AG09319 (cell line): ENCODE measurements at regions not wholly inside any gene's neighbourhood (a gene's known extent, or its start where the extent isn't known, plus 50 kb on each side); places are given as distances from the start of the nearest gene placed in this dataset.
"Not testable (repeated sequence)": the region's sequence is repeated elsewhere in the genome, so short reads cannot be mapped to it uniquely, and the experiment has no call there.

Experiments used
- DNase-seq: peaks from one replicate; pipeline ENCODE4 v3.0.0-alpha.2; 2010; ENCODE audit warnings: low read depth; ENCODE audit errors: extremely low read depth
- TF ChIP-seq, protein P1 (sequence below): IDR thresholded peaks from 2 replicates; pipeline ENCODE4 v1.5.1; 2011; ENCODE audit warnings: low read depth, mild to moderate bottlenecking, inconsistent platforms, low read length, moderate library complexity

DNA sequence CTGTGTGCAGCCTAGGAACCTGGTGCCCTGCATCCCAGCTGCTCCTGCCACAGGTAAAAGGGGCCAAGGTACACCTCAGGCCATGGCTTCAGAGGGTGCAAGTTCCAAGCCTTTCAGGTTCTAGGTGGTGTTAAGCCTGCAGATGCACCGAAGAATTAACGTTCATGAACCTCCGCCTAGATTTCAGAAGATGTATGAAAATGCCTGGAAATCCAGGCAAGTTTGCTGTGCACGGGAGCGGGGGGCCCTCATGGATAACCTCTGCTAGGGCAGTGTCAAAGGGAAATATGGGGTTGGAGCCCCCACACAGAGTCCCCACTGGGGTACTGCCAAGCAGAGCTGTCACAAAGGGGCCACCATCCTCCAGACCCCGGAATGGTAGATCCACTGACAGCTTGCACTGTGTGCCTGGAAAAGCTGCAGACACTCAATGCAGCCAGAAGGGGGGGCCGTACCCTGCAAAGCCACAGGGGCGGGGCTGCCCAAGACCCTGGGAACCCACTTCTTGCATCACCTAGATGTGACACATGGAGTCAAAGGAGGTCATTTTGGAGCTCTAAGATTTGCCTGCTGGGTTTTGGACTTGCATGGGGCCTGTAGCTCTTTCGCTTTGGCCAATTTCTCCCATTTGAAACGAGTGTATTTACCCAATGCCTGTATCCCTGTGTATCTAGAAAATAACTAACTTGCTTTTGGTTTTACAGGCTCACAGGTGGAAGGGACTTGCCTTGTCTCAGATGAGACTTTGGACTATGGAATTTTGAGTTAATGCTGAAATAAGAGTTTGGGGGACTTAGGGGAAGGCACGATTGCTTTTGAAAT, 145.2 kb upstream of the C1QTNF3 start:
- DNase-seq = not testable (repeated sequence)
- TF ChIP-seq, protein P1, sequence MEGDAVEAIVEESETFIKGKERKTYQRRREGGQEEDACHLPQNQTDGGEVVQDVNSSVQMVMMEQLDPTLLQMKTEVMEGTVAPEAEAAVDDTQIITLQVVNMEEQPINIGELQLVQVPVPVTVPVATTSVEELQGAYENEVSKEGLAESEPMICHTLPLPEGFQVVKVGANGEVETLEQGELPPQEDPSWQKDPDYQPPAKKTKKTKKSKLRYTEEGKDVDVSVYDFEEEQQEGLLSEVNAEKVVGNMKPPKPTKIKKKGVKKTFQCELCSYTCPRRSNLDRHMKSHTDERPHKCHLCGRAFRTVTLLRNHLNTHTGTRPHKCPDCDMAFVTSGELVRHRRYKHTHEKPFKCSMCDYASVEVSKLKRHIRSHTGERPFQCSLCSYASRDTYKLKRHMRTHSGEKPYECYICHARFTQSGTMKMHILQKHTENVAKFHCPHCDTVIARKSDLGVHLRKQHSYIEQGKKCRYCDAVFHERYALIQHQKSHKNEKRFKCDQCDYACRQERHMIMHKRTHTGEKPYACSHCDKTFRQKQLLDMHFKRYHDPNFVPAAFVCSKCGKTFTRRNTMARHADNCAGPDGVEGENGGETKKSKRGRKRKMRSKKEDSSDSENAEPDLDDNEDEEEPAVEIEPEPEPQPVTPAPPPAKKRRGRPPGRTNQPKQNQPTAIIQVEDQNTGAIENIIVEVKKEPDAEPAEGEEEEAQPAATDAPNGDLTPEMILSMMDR = peak; percentile 31

GRCh38 chr5:34189246-34189645, 146.2 kb upstream of the C1QTNF3 start:
- DNase-seq = not testable (repeated sequence)

DNA sequence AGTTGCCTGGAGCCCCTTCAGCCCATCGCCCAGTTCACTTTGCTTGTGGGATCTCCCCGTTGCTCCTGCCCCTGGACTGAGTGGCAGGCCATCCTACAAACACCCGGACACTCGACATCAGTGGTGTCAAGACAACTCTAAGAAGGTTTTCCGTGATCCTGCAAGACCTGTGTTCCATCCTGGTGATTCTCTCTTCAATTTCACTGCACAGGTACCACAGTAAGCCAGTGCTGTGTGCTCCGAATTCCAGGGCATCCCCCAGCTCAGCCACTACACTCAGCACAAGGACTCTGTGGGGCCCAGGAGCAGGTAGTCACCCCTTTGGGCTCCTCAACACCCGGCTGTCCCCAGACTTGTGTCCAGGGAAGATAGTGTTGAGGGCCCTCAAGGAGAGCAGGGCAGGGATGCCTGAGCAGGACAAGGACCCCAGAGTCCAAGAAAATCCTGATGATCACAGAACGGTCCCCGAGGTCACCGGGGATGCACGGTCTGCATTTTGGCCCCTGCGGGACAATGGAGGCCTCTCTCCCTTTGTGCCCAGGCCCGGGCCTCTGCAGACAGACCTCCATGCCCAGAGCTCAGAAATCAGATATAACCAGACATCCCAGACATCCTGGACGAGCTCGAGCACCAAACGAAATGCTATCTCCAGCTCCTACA, 146.9 kb upstream of the C1QTNF3 start:
- not testable (repeated sequence) for DNase-seq

DNA sequence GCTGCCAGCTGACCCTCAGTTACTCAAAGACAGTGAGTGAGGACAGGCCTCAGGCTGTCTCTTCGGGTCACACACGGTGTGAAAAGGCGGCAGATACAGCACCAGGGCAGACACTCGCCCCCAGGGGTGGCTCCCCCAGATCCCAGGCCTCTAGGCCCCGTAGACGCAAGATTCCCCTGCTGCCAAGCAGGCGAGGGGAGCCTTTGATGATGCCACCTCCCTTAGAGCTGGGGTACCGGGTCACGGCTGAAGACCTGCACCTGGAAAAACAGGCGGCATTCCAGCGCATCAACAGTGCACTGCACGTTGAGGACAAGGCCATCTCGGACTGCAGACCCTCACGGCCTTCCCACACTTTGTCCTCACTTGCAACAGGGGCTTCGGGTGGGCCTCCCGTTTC, 147.5 kb upstream of the C1QTNF3 start:
- not testable (repeated sequence) for DNase-seq

DNA sequence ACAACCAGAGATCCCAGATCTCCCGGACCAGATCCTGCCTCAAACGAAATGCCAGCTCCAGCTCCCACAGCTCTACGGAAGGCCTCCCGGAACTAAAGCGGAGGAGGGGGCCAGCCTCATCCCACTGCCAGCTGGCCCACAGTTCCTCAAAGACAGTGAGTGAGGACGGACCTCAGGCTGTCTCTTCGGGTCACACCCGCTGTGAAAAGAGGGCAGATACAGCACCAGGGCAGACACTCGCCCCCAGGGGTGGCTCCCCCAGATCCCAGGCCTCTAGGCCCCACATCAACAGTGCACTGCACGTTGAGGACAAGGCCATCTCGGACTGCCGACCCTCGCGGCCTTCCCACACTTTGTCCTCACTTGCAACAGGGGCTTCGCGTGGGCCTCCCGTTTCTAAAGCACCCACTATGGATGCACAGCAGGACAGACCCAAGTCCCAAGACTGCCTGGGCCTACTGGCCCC, 148.3 kb upstream of the C1QTNF3 start:
- not testable (repeated sequence) for DNase-seq

DNA sequence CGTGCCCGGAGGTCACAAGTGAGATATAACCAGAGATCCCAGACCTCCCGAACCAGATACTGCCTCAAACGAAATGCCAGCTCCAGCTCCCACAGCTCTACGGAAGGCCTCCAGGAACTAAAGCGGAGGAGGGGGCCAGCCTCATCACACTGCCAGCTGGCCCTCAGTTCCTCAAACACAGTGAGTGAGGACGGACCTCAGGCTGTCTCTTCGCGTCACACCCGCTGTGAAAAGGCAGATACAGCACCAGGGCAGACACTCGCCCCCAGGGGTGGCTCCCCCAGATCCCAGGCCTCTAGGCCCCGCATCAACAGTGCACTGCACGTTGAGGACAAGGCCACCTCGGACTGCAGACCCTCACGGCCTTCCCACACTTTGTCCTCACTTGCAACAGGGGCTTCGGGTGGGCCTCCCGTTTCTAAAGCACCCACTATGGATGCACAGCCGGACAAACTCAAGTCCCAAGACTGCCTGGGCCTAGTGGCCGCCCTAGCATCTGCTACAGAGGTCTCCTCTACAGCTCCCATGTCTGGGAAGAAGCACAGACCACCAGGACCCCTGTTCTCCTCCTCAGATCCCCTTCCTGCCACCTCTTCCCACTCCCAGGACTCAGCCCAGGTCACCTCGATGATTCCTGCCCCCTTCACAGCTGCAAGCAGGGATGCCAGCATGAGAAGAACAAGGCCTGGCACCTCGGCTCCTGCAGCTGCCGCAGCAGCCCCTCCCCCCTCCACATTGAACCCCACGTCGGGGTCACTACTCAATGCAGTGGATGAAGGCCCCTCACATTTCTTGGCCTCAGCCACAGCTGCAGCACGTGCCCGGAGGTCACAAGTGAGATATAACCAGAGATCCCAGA, 149.3 kb upstream of the C1QTNF3 start:
- DNase-seq = not testable (repeated sequence)

GRCh38 chr5:34192923-34193262, 149.9 kb upstream of the C1QTNF3 start:
- DNase-seq = not testable (repeated sequence)

GRCh38 chr5:34193297-34193696, 150.3 kb upstream of the C1QTNF3 start:
- not testable (repeated sequence) for DNase-seq

DNA sequence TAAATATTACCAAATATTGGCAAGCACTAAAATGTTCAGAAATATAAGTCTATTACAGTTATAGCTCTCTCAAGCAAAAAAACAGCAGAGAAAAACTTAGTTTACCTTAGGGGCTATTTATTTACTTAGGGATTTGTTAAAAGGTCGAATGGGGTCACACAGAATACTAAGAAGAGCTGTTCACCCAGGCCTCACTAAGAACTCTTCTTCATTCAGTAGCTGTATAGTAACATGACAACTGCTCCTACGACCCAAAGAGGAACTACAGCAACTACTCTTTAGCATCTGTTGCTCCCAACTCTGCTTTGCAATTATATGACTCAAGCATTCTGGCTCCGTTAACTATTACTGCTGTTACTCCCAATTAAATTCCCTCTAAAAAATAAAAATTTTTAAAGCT, 150.8 kb upstream of the C1QTNF3 start:
- DNase-seq = not testable (repeated sequence)

DNA sequence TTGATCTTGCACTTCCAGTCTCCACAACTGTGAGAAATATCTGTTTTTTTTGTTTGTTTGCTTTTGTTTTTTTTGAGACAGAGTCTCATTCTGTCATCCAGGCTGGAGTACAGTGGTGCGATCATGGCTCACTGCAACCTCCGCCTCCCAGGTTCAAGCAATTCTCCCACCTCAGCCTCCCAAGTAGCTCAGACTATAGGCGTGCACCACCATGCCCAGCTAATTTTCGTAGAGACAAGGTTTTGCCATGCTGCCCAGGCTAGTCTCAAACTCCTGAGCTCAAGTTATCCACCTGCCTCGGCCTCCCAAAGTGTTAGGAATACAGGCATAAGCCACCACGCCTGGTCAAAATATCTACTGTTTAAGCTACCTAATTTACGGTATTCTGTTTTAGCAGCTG, 153.1 kb upstream of the C1QTNF3 start:
- not testable (repeated sequence) for DNase-seq

- DNase-seq = not testable (repeated sequence)
Observed at GRCh38 chr5:34205347-34205746, 162.3 kb upstream of the C1QTNF3 start.

DNA sequence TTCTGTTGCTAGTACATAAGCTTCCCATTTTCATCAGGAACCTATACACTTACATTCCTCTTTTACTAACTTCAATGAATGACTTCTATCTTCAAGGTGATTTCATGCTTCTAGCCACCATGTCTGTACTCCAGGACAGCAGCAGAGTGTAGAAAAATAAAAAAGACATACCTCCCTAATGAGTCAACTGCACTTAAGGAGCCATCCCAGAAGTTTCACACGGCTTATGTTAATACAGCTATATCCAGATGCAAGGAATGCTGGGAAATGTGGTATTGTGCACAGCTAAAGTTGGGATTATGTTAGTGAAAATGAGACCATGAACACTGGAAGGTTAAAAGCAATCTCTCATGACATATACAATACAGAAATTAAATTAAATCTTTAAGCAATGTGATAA, 174.4 kb upstream of the C1QTNF3 start:
- not testable (repeated sequence) for DNase-seq

DNA sequence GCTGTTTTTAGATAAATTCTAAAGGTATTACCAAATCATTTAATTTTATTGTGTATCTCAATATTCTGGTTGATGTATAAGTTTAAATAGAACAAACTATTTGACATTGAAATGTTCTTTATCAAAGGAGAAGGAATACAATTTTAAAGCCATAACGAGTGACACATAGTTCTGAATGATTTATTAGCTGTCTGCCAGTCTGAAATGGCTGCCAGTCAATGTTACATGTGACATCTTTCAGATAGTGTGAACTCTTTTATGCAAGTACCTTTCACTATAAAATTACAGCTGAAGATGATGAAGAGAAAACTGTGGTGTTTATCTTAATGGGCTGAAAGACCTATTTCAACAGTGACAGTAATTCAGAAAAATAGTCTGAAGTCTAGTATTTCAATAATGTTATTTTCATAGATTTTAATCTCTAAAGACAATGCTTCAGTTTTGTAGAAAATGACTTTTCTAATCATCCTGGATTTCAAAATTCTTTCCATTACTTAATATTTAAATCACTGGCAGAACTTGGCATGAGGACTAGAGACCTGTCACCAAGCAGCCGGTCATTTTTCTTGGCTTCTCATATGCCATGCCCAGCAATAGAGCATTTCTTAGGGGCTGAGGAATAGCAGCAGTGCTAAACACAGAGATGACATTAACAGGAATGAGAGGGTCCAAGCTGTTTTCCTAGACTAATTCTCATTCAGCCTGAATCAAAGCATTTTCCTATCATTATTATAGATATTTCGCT, 178.5 kb upstream of the C1QTNF3 start:
- DNase-seq = not testable (repeated sequence)

DNA sequence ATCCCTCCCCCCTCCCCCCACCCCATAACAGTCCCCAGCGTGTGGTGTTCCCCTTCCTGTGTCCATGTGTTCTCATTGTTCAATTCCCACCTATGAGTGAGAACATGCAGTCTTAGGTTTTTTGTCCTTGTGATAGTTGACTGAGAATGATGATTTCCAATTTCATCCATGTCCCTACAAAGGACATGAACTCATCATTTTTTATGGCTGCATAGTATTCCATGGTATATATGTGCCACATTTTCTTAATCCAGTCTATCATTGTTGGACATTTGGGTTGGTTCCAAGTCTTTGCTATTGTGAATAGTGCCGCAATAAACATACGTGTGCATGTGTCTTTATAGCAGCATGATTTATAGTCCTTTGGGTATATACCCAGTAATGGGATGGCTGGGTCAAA, 180.1 kb upstream of the C1QTNF3 start:
- not testable (repeated sequence) for DNase-seq

GRCh38 chr5:34230402-34230801, 187.4 kb upstream of the C1QTNF3 start:
- not testable (repeated sequence) for DNase-seq

DNA sequence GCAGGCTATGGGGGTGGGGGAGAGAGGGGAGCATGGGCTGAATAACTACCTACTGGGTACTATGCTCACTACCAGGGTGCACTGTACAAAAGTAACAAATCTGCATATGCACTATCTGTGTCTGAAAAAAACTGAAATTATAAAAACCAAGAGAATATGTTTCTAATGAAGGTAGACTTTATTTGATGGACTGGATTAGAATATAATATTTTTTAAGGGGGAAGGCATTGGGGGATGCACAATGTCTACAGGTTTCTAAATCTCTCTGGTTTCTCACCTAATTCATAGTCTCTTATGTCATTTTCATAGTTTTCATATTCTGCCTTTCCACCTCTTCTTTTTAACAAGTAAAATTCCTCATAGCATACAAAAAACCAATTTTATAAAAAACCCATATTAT, 200.8 kb upstream of the C1QTNF3 start:
- not testable (repeated sequence) for DNase-seq

DNA sequence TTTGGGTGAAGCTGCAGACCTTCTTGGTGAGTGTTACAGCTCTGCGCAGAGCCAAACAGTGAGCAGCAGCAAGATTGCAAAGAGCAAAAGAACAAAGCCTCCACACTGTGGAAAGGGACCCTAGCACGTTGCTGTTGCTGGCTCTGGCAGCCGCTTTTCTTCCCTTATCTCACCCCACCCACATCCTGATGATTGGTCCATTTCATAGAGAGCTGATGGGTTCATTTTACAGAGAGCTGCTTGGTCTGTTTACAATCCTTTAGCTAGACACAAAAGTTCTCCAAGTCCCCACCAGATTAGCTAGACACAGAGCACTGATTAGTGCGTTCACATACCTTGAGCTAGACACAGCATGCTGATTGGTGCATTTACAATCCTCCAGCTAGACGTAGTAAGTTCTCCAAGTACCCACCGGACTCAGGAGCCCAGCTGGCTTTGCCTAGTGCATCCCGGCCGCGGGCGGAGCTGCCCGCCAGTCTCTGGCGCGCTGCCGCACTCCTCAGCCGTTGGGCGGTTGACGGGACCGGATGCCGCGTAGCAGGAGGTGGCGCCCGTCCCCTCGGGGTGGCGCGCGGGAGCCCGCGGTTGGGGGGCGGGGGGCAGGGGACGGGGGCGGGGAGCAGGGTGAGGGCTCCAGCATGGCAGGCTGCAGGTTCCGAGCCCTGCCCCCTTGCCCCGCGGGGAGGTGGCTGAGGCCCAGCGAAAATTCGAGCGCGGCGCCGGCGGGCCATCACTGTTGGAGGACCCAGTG, 201.4 kb upstream of the C1QTNF3 start:
- DNase-seq = peak; percentile 32

DNA sequence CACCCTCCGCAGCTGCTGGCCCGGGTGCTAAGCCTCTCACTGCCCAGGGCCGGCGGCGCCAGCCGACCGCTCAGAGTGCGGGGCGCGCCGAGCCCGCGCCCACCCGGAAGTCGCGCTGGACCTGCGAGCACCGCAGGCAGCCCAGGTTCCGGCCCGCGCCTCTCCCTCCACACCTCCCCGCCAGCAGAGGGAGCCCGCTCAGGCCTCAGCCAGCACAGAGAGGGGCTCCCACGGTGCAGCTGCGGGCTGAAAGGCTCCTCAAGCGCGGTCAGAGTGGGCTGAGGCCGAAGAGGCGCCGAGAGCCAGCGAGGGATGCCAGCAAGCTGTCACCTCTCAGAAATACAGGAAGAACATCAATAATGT, 202.0 kb upstream of the C1QTNF3 start:
- DNase-seq = not testable (repeated sequence)
